GM12873 (cell line): ENCODE measurements at regions not wholly inside any gene's neighbourhood (a gene's known extent, or its start where the extent isn't known, plus 50 kb on each side); places are given as distances from the start of the nearest gene placed in this dataset.

Experiments used
- CTCF ChIP-seq: IDR thresholded peaks from 2 replicates; pipeline ENCODE4 v1.5.1; 2012; ENCODE audit warnings: low read depth, mild to moderate bottlenecking, moderate library complexity, low read length, control low read depth; ENCODE audit not compliant: insufficient read depth; ENCODE audit errors: missing control alignments

- no peak for TF ChIP-seq CTCF
Measured at GRCh38 chr18:25470062-25470461, 118.1 kb upstream of the ZNF521 start.

- no peak for TF ChIP-seq CTCF
Measured at GRCh38 chr18:25469489-25469888, 117.5 kb upstream of the ZNF521 start.

GRCh38 chr18:25467226-25467987 lies 115.4 kb upstream of the ZNF521 start:
- TF ChIP-seq CTCF: no peak

GRCh38 chr18:25465152-25465732 lies 113.3 kb upstream of the ZNF521 start:
- no peak for TF ChIP-seq CTCF

- no peak for TF ChIP-seq CTCF
Measured at GRCh38 chr18:25464227-25464626, 112.3 kb upstream of the ZNF521 start.

GRCh38 chr18:25463726-25464125 lies 111.8 kb upstream of the ZNF521 start:
- TF ChIP-seq CTCF: no peak

GRCh38 chr18:25459814-25460213 lies 107.8 kb upstream of the ZNF521 start:
- TF ChIP-seq CTCF: no peak
